Activated naive CD8-positive, alpha-beta T cell (primary cell): ENCODE measurements at regions not wholly inside any gene's neighbourhood (a gene's known extent, or its start where the extent isn't known, plus 50 kb on each side); places are given as distances from the start of the nearest gene placed in this dataset.

Source experiments
- H3K27ac Mint-ChIP-seq: one replicate; pipeline ENCODE4 v1.8.0; 2021; ENCODE audit warnings: mixed read lengths
- H3K27me3 Mint-ChIP-seq: one replicate; pipeline ENCODE4 v1.8.0; 2021; ENCODE audit warnings: mixed read lengths
- H3K36me3 Mint-ChIP-seq: one replicate; pipeline ENCODE4 v1.8.0; 2021; ENCODE audit warnings: mixed read lengths
- H3K4me1 Mint-ChIP-seq: one replicate; pipeline ENCODE4 v1.8.0; 2021; ENCODE audit warnings: low read depth, mixed read lengths
- H3K4me3 Mint-ChIP-seq: one replicate; pipeline ENCODE4 v1.8.0; 2021; ENCODE audit warnings: mild to moderate bottlenecking, mixed read lengths
- H3K9me3 Mint-ChIP-seq: one replicate; pipeline ENCODE4 v1.8.0; 2021; ENCODE audit warnings: low read depth, mixed read lengths

DNA sequence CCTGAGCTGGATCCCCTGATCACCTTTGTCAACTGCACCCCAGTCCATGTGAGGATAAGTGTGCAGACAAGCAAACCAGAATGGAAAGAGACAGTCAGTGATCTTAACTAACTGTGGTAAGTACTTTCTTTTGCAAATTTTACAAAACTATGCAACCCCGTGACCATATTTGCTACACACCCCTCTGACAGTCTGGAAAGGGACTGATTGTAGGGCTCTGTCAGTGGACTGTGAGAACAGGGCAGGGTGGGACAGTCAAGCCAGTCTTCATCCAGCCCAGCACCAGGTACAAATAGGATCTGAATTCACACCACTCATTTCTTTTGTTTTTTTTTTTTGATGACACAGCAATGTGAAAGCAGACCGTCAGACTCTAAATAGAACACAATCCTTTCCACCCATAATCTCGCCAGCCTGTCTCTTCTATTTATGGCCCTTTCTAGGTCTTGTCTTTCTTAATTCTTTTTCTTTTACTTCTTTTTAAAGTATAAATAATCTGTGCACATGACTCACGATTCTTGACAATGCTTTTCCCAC lies 165.6 kb downstream of the ARL6IP6 start:
- Mint-ChIP-seq H3K27ac (no peak overlapping the region), H3K9me3 (no peaks in the 10 kb centered on the region), H3K27me3 (peaks cover 4% of the 10 kb centered on the region), H3K4me3 (no peak overlapping the region), H3K4me1 (no peaks in the 10 kb centered on the region), H3K36me3 (no peaks in the 10 kb centered on the region)

GRCh38 chr2:152881527-152881926 lies 163.1 kb downstream of the ARL6IP6 start:
- no peaks in the 10 kb centered on the region for H3K4me1 Mint-ChIP-seq
- no peaks in the 10 kb centered on the region for H3K27me3 Mint-ChIP-seq
- no peak overlapping the region for H3K27ac Mint-ChIP-seq
- no peak overlapping the region for H3K4me3 Mint-ChIP-seq
- H3K9me3 Mint-ChIP-seq = no peaks in the 10 kb centered on the region
- no peaks in the 10 kb centered on the region for H3K36me3 Mint-ChIP-seq

DNA sequence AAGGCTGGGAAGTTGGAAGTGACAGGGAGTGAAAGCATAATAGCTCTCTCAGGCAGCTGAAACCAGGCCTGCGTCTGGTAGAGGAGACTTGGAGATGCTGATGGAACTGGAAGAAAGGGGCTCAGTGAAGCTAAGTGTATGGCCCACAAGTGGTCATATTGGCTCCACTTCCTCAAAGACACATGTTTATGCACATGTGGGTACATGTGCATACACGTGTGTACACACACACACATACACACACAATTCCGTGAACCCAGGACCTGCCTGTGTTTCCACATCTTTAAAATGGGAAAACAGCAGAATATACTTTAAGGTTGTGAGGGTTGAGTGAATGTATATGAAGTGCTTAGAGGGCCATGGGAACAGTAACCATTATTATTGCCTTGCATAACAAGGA lies 160.9 kb downstream of the ARL6IP6 start:
- Mint-ChIP-seq H3K27me3 (no peaks in the 10 kb centered on the region), H3K4me3 (no peak overlapping the region), H3K27ac (no peak overlapping the region), H3K9me3 (no peaks in the 10 kb centered on the region), H3K4me1 (no peaks in the 10 kb centered on the region), H3K36me3 (no peaks in the 10 kb centered on the region)

GRCh38 chr2:152875701-152876695 lies 157.6 kb downstream of the ARL6IP6 start:
- Mint-ChIP-seq H3K27ac (no peak overlapping the region), H3K27me3 (peaks cover 1% of the 10 kb centered on the region), H3K4me1 (no peaks in the 10 kb centered on the region), H3K9me3 (no peaks in the 10 kb centered on the region), H3K4me3 (no peak overlapping the region), H3K36me3 (no peaks in the 10 kb centered on the region)

- no peak overlapping the region for H3K4me3 Mint-ChIP-seq
- H3K27me3 Mint-ChIP-seq = peaks cover 1% of the 10 kb centered on the region
- no peaks in the 10 kb centered on the region for H3K9me3 Mint-ChIP-seq
- H3K27ac Mint-ChIP-seq = no peak overlapping the region
- H3K36me3 Mint-ChIP-seq = no peaks in the 10 kb centered on the region
- H3K4me1 Mint-ChIP-seq = no peaks in the 10 kb centered on the region
Observed at GRCh38 chr2:152874955-152875354, 156.5 kb downstream of the ARL6IP6 start.

DNA sequence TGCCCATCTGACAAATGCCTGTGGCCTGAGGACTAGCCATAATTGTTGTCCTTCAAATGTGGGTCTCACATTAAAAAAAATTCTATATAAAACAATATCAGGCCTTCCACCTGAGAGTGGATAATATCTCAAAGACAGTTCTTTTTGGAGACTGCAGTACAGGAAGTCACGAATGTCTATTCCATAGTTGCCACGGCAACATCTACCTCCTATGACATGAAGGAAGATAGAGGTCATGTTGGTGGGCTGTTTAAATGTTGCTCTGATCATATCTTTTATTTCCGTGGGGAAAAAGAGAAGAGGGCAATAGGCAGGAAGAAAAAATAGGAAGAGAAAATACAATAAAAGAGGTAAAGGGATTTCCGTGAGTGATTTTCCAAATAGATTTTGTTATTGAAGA lies 151.8 kb downstream of the ARL6IP6 start:
- H3K27ac Mint-ChIP-seq = no peak overlapping the region
- no peak overlapping the region for H3K4me3 Mint-ChIP-seq
- no peaks in the 10 kb centered on the region for H3K9me3 Mint-ChIP-seq
- H3K4me1 Mint-ChIP-seq = no peaks in the 10 kb centered on the region
- H3K36me3 Mint-ChIP-seq = no peaks in the 10 kb centered on the region
- H3K27me3 Mint-ChIP-seq = peaks cover 1% of the 10 kb centered on the region

DNA sequence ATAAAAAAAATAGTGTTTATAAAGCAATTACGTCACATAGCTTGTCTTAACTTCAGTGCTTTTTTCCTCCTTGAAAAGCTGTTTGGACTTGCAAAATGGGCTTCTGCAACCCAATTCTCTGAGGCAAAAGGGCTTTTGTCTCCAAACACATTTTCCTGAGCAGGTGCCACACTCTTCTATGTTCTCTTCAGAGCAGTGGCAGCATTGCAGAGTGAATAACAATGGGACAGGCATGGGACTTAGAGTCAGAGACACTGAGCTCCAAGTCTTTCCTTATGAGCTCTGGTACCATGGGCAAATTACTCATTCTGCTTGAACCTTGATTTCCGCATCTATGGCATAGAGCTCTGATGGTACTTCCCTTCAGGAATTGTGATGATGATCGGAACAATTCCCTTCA lies 149.0 kb downstream of the ARL6IP6 start:
- Mint-ChIP-seq H3K4me3 (no peak overlapping the region), H3K9me3 (peaks cover 15% of the 10 kb centered on the region), H3K4me1 (no peaks in the 10 kb centered on the region), H3K36me3 (no peaks in the 10 kb centered on the region), H3K27me3 (peaks cover 1% of the 10 kb centered on the region), H3K27ac (no peak overlapping the region)

GRCh38 chr2:152864601-152865149 lies 146.3 kb downstream of the ARL6IP6 start:
- Mint-ChIP-seq H3K27me3 (peaks cover 1% of the 10 kb centered on the region), H3K4me3 (no peak overlapping the region), H3K36me3 (peaks cover 2% of the 10 kb centered on the region), H3K27ac (no peak overlapping the region), H3K9me3 (peaks cover 27% of the 10 kb centered on the region), H3K4me1 (no peaks in the 10 kb centered on the region)

DNA sequence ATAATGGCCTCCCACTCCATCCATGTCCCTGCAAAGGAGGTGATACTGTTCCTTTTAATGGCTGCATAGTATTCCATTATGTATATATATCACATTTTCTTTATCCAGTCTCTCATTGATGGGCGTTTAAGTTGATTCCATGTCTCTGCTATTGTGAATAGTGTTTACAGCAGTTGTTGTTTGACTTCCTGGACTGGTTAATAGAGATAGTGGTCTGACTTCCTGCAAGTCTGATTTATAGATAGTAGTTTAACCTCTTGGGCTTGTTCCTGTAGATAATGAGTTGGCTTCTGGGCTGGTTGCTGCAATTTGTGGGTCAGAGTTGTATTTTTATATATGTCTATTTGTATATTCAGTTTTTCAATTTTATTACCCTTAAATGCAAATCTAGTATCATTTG lies 145.4 kb downstream of the ARL6IP6 start:
- Mint-ChIP-seq H3K4me3 (no peak overlapping the region), H3K36me3 (peaks cover 2% of the 10 kb centered on the region), H3K4me1 (no peaks in the 10 kb centered on the region), H3K27me3 (peaks cover 2% of the 10 kb centered on the region), H3K27ac (no peak overlapping the region), H3K9me3 (peaks cover 27% of the 10 kb centered on the region)

DNA sequence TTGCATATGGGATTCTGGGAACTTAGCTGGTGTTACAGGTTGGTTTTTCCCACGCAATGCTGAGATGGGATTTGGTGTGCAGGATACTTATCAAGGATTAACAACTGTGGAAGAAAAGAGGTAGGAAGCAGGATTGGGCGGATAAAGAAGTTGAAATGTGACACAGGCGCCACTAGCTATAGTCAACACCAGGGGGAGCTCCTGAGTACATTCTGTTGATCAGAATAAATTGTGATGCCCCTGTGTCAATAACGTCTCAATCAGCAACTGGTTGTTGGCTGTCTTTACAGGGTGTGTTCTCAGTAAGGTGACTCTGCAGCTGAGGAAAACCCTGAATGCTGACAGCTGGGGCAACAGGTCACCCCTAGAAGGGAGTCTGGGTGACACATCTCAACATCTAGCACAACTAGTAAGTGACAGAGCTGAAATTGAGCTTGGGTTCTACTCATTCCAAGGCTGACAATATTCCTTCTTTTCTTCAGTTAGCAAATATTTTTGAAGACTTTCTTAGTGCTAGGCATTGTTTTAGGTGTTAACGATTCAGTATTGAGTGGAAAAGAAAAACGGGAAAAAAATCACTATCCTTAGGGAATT lies 143.0 kb downstream of the ARL6IP6 start:
- peaks cover 2% of the 10 kb centered on the region for H3K36me3 Mint-ChIP-seq
- H3K27me3 Mint-ChIP-seq = peaks cover 5% of the 10 kb centered on the region

DNA sequence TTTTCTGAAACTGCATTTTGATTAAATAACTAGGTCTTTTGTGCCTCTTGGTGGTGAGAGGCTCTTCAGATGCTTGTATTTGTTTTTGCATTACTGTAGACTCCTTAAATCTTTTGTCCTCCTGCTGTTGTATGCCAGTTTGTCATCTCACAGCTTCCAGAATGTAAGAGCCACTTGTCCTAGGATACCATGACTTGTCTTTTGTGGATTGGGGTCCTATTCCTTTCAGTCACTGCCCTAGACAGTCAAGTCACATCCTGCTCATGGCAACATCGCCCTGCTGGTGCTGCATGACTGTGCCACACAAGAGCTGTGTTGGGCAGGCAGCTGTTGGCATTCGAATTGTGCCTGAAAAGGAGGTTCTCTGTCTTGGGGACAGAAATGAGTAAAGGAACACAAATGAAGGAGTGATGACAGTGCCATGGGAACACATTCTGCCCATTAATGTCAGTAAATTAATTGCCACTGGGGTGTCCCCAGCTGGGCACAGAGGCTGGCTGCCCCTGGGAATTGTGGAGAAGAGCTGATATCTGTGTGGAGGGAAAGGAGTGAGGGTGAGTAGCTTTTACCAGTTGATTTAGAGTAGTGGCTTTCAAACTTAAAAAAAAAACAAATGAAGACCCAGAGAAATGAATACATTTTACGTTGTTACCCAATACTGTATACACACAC lies 140.3 kb downstream of the ARL6IP6 start:
- Mint-ChIP-seq H3K27me3 (peaks cover 5% of the 10 kb centered on the region), H3K4me1 (no peaks in the 10 kb centered on the region), H3K4me3 (no peak overlapping the region), H3K9me3 (peaks cover 17% of the 10 kb centered on the region), H3K36me3 (peaks cover 2% of the 10 kb centered on the region), H3K27ac (no peak overlapping the region)

More for the DNA sequence above, 143.0 kb downstream of the ARL6IP6 start:
- Mint-ChIP-seq H3K9me3 (peaks cover 27% of the 10 kb centered on the region), H3K4me3 (no peak overlapping the region), H3K27ac (no peak overlapping the region), H3K4me1 (no peaks in the 10 kb centered on the region)

- Mint-ChIP-seq H3K9me3 (no peaks in the 10 kb centered on the region), H3K27me3 (peaks cover 3% of the 10 kb centered on the region), H3K27ac (no peak overlapping the region), H3K4me1 (no peaks in the 10 kb centered on the region), H3K36me3 (no peaks in the 10 kb centered on the region), H3K4me3 (no peak overlapping the region)
Observed at GRCh38 chr2:152846697-152847470, 128.5 kb downstream of the ARL6IP6 start.

GRCh38 chr2:152835674-152836073 lies 117.3 kb downstream of the ARL6IP6 start:
- Mint-ChIP-seq H3K36me3 (no peaks in the 10 kb centered on the region), H3K27me3 (peaks cover 5% of the 10 kb centered on the region), H3K9me3 (no peaks in the 10 kb centered on the region), H3K27ac (no peak overlapping the region), H3K4me3 (no peak overlapping the region), H3K4me1 (no peaks in the 10 kb centered on the region)

- Mint-ChIP-seq H3K36me3 (no peaks in the 10 kb centered on the region), H3K27me3 (no peaks in the 10 kb centered on the region), H3K4me1 (no peaks in the 10 kb centered on the region), H3K9me3 (no peaks in the 10 kb centered on the region), H3K27ac (no peak overlapping the region), H3K4me3 (no peak overlapping the region)
Observed at GRCh38 chr2:152827944-152828343, 109.5 kb downstream of the ARL6IP6 start.
